OCI-LY7 (cell line): ENCODE measurements at regions not wholly inside any gene's neighbourhood (a gene's known extent, or its start where the extent isn't known, plus 50 kb on each side); places are given as distances from the start of the nearest gene placed in this dataset.
"Not testable (repeated sequence)": the region's sequence is repeated elsewhere in the genome, so short reads cannot be mapped to it uniquely, and the experiment has no call there.

Experiments used
- BruUV-seq: library from RNA; stranded (reverse); fragments of 400-500 nt; replicated peaks from 2 replicates; lab custom pipeline; 2021; lab: Mats Ljungman, UMichigan
- CTCF ChIA-PET: fragments of 300-600 bp; sonication (Branson Sonifier 250); formaldehyde crosslinking; loops from one replicate; lab custom pipeline; 2022; ENCODE audit warnings: antibody characterized with exemption; ENCODE audit not compliant: unreplicated experiment; lab: Charles Lee
- POLR2A ChIA-PET: fragments of 300-600 bp; sonication (Branson Sonifier 250); formaldehyde crosslinking; loops from one replicate; lab custom pipeline; 2022; ENCODE audit warnings: antibody characterized with exemption; lab: Charles Lee
- DNase-seq: peaks from one replicate; pipeline ENCODE4 v3.0.0-alpha.2; 2015; ENCODE audit warnings: low spot score
- H2AFZ ChIP-seq: fragments of 200-600 bp; sonication (generic), shearing (Covaris generic); 2 replicates; pipeline ENCODE4 v1.6.1; 2014; ENCODE audit warnings: mild to moderate bottlenecking, antibody characterized with exemption, low read length, moderate library complexity
- H3K27ac ChIP-seq: fragments of 200-600 bp; sonication (generic); 2 replicates; pipeline ENCODE4 v1.5.1; 2014; ENCODE audit warnings: mixed run types, low read depth, mild to moderate bottlenecking, moderate library complexity, low read length, inconsistent platforms; ENCODE audit not compliant: poor library complexity, severe bottlenecking
- H3K36me3 ChIP-seq: fragments of 200-600 bp; sonication (generic); 2 replicates; pipeline ENCODE4 v1.6.1; 2014; ENCODE audit warnings: mild to moderate bottlenecking, antibody characterized with exemption, low read length, moderate library complexity, mixed read lengths; ENCODE audit not compliant: insufficient read depth
- H3K4me1 ChIP-seq: fragments of 200-600 bp; sonication (generic); 2 replicates; pipeline ENCODE4 v1.5.1; 2014; ENCODE audit warnings: mild to moderate bottlenecking, low read length; ENCODE audit not compliant: insufficient read depth, poor library complexity, severe bottlenecking
- H3K4me2 ChIP-seq: fragments of 200-600 bp; sonication (generic); 2 replicates; pipeline ENCODE4 v1.6.1; 2014; ENCODE audit warnings: mild to moderate bottlenecking, low read length
- H3K4me3 ChIP-seq: fragments of 200-600 bp; sonication (generic); 2 replicates; pipeline ENCODE4 v1.5.1; 2014; ENCODE audit warnings: mild to moderate bottlenecking, low read depth, low read length; ENCODE audit not compliant: poor library complexity, severe bottlenecking
- H3K79me2 ChIP-seq: fragments of 200-600 bp; sonication (generic); 2 replicates; pipeline ENCODE4 v1.6.1; 2016; ENCODE audit warnings: low read depth, mild to moderate bottlenecking, low read length, moderate library complexity, mixed read lengths; ENCODE audit not compliant: insufficient read depth
- H3K9me2 ChIP-seq: fragments of 200-600 bp; sonication (generic); 2 replicates; pipeline ENCODE4 v1.6.1; 2016; ENCODE audit warnings: mild to moderate bottlenecking, low read length, mixed read lengths; ENCODE audit not compliant: insufficient read depth
- H3K9me3 ChIP-seq: fragments of 200-600 bp; sonication (generic); 2 replicates; pipeline ENCODE4 v1.6.1; 2014; ENCODE audit warnings: mild to moderate bottlenecking, mixed run types, low read length, mixed read lengths
- H4K20me1 ChIP-seq: fragments of 200-600 bp; sonication (generic); 2 replicates; pipeline ENCODE4 v1.6.1; 2014; ENCODE audit warnings: mild to moderate bottlenecking, antibody characterized with exemption, low read length, moderate library complexity, mixed read lengths; ENCODE audit not compliant: insufficient read depth
- EZH2phosphoT487 ChIP-seq: fragments of 200-600 bp; sonication (generic); IDR thresholded peaks from 2 replicates; pipeline ENCODE4 v1.6.1; 2018; ENCODE audit warnings: low read depth, borderline replicate concordance, mild to moderate bottlenecking, mixed run types, antibody characterized with exemption, low read length, moderate library complexity, mixed read lengths
- intact Hi-C: fragments of 100-400 bp; cut with micrococcal nuclease; formaldehyde crosslinking; loops from one replicate; pipeline ENCODE4 v1.10.0; 2022; ENCODE audit not compliant: unreplicated experiment
- TF ChIP-seq, protein P1 (sequence below): fragments of 200-600 bp; sonication (generic); conservative IDR thresholded peaks from 2 replicates; pipeline ENCODE4 v1.5.1; 2014; ENCODE audit warnings: mild to moderate bottlenecking, antibody characterized with exemption, low read length, moderate library complexity, mixed read lengths

DNA sequence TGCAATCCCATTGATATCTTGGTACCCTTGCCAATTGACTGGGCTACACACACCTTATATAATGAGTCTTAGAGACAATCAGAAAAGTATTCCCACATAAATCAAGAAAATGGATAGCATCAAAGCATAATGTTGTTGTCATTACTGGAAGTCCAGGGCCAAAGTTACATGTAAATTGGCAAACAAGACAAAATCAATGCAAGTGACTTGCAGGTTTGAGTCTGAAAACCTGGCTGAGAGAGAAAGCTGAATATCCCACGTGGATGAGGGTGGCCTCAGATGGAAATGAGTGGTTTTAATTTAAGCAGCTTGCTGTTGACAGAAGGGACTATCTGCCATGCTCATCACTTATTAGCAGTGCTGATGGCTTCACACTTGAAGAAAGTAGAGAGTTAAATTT, 324.0 kb upstream of the MON1B start:
- Histone ChIP-seq H3K4me1 (no peaks in the 10 kb centered on the region), H3K9me3 (no peaks in the 10 kb centered on the region), H3K4me3 (no peak overlapping the region), H4K20me1 (no peaks in the 10 kb centered on the region), H3K36me3 (no peaks in the 10 kb centered on the region), H3K9me2 (no peaks in the 10 kb centered on the region), H2AFZ (no peak overlapping the region), H3K79me2 (no peaks in the 10 kb centered on the region), H3K4me2 (no peak overlapping the region), H3K27ac (no peak overlapping the region)
- BruUV-seq = no TSS peak
- TF ChIP-seq EZH2phosphoT487 = no peak
- TF ChIP-seq, protein P1, sequence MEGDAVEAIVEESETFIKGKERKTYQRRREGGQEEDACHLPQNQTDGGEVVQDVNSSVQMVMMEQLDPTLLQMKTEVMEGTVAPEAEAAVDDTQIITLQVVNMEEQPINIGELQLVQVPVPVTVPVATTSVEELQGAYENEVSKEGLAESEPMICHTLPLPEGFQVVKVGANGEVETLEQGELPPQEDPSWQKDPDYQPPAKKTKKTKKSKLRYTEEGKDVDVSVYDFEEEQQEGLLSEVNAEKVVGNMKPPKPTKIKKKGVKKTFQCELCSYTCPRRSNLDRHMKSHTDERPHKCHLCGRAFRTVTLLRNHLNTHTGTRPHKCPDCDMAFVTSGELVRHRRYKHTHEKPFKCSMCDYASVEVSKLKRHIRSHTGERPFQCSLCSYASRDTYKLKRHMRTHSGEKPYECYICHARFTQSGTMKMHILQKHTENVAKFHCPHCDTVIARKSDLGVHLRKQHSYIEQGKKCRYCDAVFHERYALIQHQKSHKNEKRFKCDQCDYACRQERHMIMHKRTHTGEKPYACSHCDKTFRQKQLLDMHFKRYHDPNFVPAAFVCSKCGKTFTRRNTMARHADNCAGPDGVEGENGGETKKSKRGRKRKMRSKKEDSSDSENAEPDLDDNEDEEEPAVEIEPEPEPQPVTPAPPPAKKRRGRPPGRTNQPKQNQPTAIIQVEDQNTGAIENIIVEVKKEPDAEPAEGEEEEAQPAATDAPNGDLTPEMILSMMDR = no peak
- ChIA-PET CTCF (no interaction called here), POLR2A (interaction anchor here (1.4 kb wide), 1 partner anchor 9 kb away, joined by 3 read pairs; no protein-coding TSS in a partner anchor)
- intact Hi-C loops = no loop called here
- DNase-seq = no peak

DNA sequence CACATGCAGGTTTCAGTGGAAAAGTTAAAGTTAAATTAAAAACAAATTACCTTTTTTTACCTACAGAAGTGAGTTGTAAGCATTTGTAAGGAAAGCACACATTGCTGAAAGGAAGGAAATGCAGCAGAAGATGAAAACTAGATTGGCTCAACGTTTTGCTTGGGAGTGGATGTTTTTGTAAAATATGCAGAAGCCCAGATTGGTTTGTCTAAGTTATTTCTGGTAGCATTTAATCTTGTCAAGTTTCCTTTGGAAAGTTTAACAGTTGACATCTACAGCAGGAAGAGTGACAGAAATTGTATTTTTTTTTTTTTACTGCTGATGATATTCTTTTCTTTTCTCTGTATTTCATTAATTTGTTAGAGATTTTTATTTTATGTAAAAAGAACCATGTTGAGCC, 315.1 kb upstream of the MON1B start:
- no peaks in the 10 kb centered on the region for H3K9me2 ChIP-seq
- H3K27ac ChIP-seq = no peak overlapping the region
- no peak overlapping the region for H3K4me2 ChIP-seq
- no peak for DNase-seq
- no TSS peak for BruUV-seq
- no peaks in the 10 kb centered on the region for H4K20me1 ChIP-seq
- no peak overlapping the region for H2AFZ ChIP-seq
- no peaks in the 10 kb centered on the region for H3K9me3 ChIP-seq
- POLR2A ChIA-PET = no interaction called here
- no peaks in the 10 kb centered on the region for H3K36me3 ChIP-seq
- CTCF ChIA-PET = no interaction called here
- intact Hi-C loops = no loop called here
- TF ChIP-seq, protein P1 = no peak
- TF ChIP-seq EZH2phosphoT487 = no peak
- H3K4me3 ChIP-seq = no peak overlapping the region
- no peaks in the 10 kb centered on the region for H3K4me1 ChIP-seq
- no peaks in the 10 kb centered on the region for H3K79me2 ChIP-seq

DNA sequence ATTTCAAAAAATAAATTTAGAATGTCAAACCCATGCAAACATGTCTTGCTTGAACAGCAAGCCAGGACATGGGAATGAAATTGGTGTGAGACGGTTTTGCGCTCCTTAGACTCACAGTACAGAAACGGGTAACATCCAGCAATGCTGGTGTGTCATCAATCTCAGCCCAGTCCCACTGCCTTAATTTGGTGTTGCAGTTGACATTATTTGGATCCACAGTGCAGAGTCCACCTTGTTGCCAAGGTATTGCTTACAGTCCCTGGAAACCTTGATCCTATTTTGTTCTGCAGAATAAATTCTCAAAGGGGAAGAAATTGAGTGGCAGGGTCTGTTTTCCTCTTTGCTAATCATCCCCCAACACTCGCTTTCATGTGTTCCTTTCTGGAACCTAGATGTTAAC, 311.6 kb upstream of the MON1B start:
- no peak overlapping the region for H3K4me2 ChIP-seq
- no peaks in the 10 kb centered on the region for H3K9me3 ChIP-seq
- H3K4me3 ChIP-seq = no peak overlapping the region
- TF ChIP-seq EZH2phosphoT487 = no peak
- TF ChIP-seq, protein P1 = no peak
- H3K27ac ChIP-seq = no peak overlapping the region
- no peaks in the 10 kb centered on the region for H3K9me2 ChIP-seq
- no peaks in the 10 kb centered on the region for H3K36me3 ChIP-seq
- CTCF ChIA-PET = no interaction called here
- H4K20me1 ChIP-seq = no peaks in the 10 kb centered on the region
- BruUV-seq = no TSS peak
- H2AFZ ChIP-seq = no peak overlapping the region
- no peaks in the 10 kb centered on the region for H3K4me1 ChIP-seq
- intact Hi-C loops = no loop called here
- no peaks in the 10 kb centered on the region for H3K79me2 ChIP-seq
- POLR2A ChIA-PET = no interaction called here
- DNase-seq = no peak

DNA sequence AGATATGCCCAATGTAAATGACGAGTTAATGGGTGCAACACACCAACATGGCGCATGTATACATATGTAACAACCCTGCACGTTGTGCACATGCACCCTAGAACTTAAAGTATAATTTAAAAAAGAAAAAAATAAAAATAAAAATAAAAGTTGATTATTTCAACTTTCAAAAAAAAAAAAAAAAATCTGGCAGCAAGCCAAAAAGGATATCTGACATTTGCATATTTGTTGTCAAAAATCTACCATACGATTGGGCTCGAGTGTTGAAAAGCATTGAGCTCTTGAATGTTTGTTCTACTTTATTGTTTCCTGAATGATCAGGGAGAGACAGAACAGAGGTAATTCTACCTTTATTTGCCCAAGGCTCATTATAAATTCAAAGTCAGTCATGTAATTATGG, 310.5 kb upstream of the MON1B start:
- intact Hi-C loops, H3K27ac ChIP-seq, H3K79me2 ChIP-seq, CTCF ChIA-PET, BruUV-seq, H3K9me3 ChIP-seq, DNase-seq, H2AFZ ChIP-seq, H3K9me2 ChIP-seq, H3K4me3 ChIP-seq, H4K20me1 ChIP-seq, H3K4me2 ChIP-seq, H3K36me3 ChIP-seq, H3K4me1 ChIP-seq: not testable (repeated sequence)
- POLR2A ChIA-PET = interaction anchor here (0.6 to 0.7 kb wide), 2 partner anchors 11 to 19 kb away, joined by 3 to 4 read pairs; no protein-coding TSS in a partner anchor
